ENCODE measurements at regions not wholly inside any gene's neighbourhood (a gene's known extent, or its start where the extent isn't known, plus 50 kb on each side); places are given as distances from the start of the nearest gene placed in this dataset.

DNA sequence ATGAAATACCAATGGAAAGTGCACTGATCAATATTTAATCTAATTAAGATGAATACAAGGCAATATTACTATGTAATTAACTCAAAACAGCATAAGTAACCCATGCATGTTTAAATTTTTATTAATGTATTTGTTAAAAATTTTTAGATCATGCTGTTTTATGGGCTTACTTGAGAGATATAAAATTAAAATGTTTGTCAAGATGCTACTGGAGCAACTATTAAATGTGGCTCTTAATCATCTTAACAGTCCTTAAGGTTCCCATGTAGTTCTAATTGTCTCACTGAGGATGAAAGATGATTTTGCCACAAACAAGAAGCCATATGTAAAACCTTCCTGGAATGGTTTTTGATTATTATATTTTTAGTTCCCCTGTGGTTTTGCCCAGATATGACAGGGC is 897.1 kb downstream of the KCNMA1 start:
- Histone ChIP-seq H3K27ac (replicated peaks) (no peak overlapping the region), H3K4me1 (no peaks in the 10 kb centered on the region), H3K27me3 (ENCODE audit: low read depth) (no peaks in the 10 kb centered on the region), H3K36me3 (no peaks in the 10 kb centered on the region), H3K4me3 (no peak overlapping the region), H3K9me3 (replicated peaks) (no peaks in the 10 kb centered on the region)
- no peak for DNase-seq
- intact Hi-C loops (cut with micrococcal nuclease): no loop called here
- TF ChIP-seq CTCF (IDR thresholded peaks at IDR 0.05; ENCODE audit: borderline replicate concordance): no peak

DNA sequence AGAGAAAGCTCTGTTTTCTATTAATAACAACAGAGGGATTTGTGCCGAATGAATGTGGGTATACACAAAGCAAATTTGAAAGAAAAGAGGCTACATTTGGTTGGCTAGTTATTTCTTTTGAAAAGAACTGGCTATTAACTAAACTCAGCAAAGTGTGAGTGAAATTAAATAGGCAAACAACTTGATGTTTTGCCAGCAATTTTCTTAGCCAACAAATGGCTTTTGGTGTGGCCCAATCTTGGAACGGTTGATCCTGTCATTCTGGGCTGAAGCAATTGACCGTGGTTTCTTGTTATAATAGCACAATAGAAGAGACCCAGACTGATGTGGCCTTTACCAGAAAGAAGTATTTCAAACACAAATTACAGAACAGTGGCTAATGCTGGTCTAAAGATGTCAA is 898.6 kb downstream of the KCNMA1 start:
- Histone ChIP-seq H3K27me3 (ENCODE audit: low read depth) (no peaks in the 10 kb centered on the region), H3K9me3 (replicated peaks) (no peaks in the 10 kb centered on the region), H3K36me3 (no peaks in the 10 kb centered on the region), H3K27ac (replicated peaks) (no peak overlapping the region), H3K4me3 (no peak overlapping the region), H3K4me1 (no peaks in the 10 kb centered on the region)
- no peak for DNase-seq
- intact Hi-C loops (cut with micrococcal nuclease): no loop called here
- no peak for TF ChIP-seq CTCF (IDR thresholded peaks at IDR 0.05; ENCODE audit: borderline replicate concordance)

DNA sequence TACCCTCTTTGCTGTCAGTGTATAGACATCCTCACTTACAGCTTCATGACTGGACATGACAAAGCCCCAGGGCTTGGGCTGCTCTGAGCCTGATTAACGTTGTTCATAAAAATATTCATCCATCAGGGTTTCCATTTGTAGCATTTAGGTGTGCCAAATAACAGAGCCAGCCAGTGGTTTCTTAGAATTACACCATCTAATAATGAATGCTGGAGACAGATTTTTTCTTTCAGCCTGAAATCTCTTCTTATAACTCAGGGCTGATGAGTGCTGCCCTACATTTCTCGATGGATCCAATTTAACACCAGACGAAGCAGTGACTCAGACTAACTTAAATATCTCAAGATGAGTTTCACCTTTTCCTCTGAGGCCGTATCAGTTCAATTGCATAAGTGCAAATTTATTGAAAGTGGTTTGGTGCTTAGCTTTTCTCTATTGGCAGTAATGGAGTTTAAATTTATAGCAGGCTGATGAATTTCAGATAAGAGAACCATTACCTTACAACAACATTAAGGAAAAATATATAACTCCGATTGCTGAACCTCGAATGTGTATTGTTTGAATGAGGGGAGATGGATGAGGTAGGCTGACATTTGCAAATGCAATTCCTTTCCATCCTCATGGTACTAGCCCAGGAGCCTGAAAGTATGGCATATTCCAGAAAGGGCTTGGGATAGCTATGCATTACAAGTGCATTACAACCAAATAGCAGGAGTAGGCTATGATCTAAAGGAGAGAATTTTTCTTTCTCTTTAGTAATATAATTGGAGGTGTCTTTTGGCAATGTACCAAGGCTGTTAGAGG is 900.6 kb downstream of the KCNMA1 start:
- H3K27me3 ChIP-seq (ENCODE audit: low read depth): no peaks in the 10 kb centered on the region

DNA sequence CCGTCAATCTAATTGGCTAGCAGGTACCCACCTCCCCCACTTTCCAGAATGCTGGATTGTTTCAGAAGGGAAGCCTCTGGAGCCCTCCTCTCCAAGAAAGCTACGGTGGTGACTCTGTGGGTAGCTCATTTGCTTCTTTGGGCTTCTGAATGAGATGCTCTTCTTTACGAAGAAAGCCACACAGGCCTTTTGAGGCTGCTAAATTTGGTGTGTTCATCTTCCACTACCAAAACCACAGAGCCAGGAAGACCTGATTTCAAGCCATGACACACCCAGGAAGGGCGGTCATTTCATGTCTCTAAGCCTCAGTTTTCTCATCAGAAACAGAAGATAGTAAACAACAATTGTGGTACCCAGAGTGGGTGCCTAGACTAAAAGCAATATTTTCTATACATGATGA is 901.2 kb downstream of the KCNMA1 start:
- Histone ChIP-seq H3K4me1 (no peaks in the 10 kb centered on the region), H3K27ac (replicated peaks) (no peak overlapping the region), H3K36me3 (no peaks in the 10 kb centered on the region), H3K27me3 (ENCODE audit: low read depth) (no peaks in the 10 kb centered on the region), H3K4me3 (no peak overlapping the region), H3K9me3 (replicated peaks) (peaks cover under 1% of the 10 kb centered on the region)
- intact Hi-C loops (cut with micrococcal nuclease): no loop called here
- DNase-seq: no peak
- TF ChIP-seq CTCF (IDR thresholded peaks at IDR 0.05; ENCODE audit: borderline replicate concordance): no peak

More for the DNA sequence above, 900.6 kb downstream of the KCNMA1 start:
- Histone ChIP-seq H3K4me3 (no peak overlapping the region), H3K4me1 (no peaks in the 10 kb centered on the region), H3K9me3 (replicated peaks) (no peaks in the 10 kb centered on the region), H3K27ac (replicated peaks) (no peak overlapping the region), H3K36me3 (no peaks in the 10 kb centered on the region)
- no peak for TF ChIP-seq CTCF (IDR thresholded peaks at IDR 0.05; ENCODE audit: borderline replicate concordance)
- no peak for DNase-seq
- intact Hi-C loops (cut with micrococcal nuclease): no loop called here

DNA sequence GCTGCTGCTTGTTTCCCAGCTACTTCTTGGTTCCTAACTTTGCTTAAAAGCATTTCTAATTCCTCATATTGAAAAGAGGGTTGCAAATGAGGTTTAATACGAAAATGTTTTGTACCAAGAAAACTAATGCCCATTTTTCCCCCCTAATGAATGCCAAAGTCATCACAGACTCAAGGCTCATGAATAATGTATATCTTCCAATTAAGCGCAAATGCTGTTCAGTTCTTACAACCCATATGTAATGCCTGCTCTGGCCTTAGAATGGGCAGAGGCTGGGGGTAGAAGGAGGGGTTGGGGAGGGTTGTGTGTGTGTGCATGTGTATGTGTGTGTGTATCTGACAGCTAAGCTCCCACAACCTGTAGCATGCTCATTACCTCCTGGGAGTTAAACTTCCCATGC is 901.7 kb downstream of the KCNMA1 start:
- no peak overlapping the region for H3K4me3 ChIP-seq
- no peaks in the 10 kb centered on the region for H3K36me3 ChIP-seq
- H3K4me1 ChIP-seq: no peaks in the 10 kb centered on the region
- no peak overlapping the region for H3K27ac ChIP-seq (replicated peaks)
- no peaks in the 10 kb centered on the region for H3K27me3 ChIP-seq (ENCODE audit: low read depth)
- TF ChIP-seq CTCF (IDR thresholded peaks at IDR 0.05; ENCODE audit: borderline replicate concordance): no peak
- peaks cover 5% of the 10 kb centered on the region for H3K9me3 ChIP-seq (replicated peaks)
- intact Hi-C loops (cut with micrococcal nuclease): no loop called here
- no peak for DNase-seq
